CMK (cell line): ENCODE measurements at regions not wholly inside any gene's neighbourhood (a gene's known extent, or its start where the extent isn't known, plus 50 kb on each side); places are given as distances from the start of the nearest gene placed in this dataset.
"Not testable (repeated sequence)": the region's sequence is repeated elsewhere in the genome, so short reads cannot be mapped to it uniquely, and the experiment has no call there.

Source experiments
- DNase-seq: peaks from one replicate; pipeline ENCODE4 v3.0.0-alpha.2; 2010; ENCODE audit warnings: low read depth

- DNase-seq = no peak
Observed at GRCh38 chr2:212777020-212777491, 238.5 kb upstream of the ERBB4 start.

GRCh38 chr2:212773808-212774339, 235.3 kb upstream of the ERBB4 start:
- DNase-seq = no peak

- no peak for DNase-seq
Observed at GRCh38 chr2:212770240-212770639, 231.6 kb upstream of the ERBB4 start.

- no peak for DNase-seq
Observed at GRCh38 chr2:212766921-212767320, 228.3 kb upstream of the ERBB4 start.

- no peak for DNase-seq
Observed at GRCh38 chr2:212752730-212753351, 214.2 kb upstream of the ERBB4 start.

- no peak for DNase-seq
Observed at GRCh38 chr2:212745359-212745758, 206.8 kb upstream of the ERBB4 start.

- DNase-seq = no peak
Observed at GRCh38 chr2:212737392-212738172, 199.0 kb upstream of the ERBB4 start.

- no peak for DNase-seq
Observed at GRCh38 chr2:212736385-212736726, 197.8 kb upstream of the ERBB4 start.

- DNase-seq = no peak
Observed at GRCh38 chr2:212733273-212733672, 194.7 kb upstream of the ERBB4 start.

GRCh38 chr2:212732860-212733259, 194.3 kb upstream of the ERBB4 start:
- no peak for DNase-seq

GRCh38 chr2:212730994-212731393, 192.4 kb upstream of the ERBB4 start:
- DNase-seq = no peak

GRCh38 chr2:212728717-212729116, 190.1 kb upstream of the ERBB4 start:
- DNase-seq = no peak

- DNase-seq = no peak
Observed at GRCh38 chr2:212727751-212728150, 189.1 kb upstream of the ERBB4 start.

- DNase-seq = no peak
Observed at GRCh38 chr2:212726403-212726802, 187.8 kb upstream of the ERBB4 start.

- no peak for DNase-seq
Observed at GRCh38 chr2:212725180-212725579, 186.6 kb upstream of the ERBB4 start.

GRCh38 chr2:212723226-212723625, 184.6 kb upstream of the ERBB4 start:
- no peak for DNase-seq

- DNase-seq = no peak
Observed at GRCh38 chr2:212722046-212722445, 183.4 kb upstream of the ERBB4 start.

- no peak for DNase-seq
Observed at GRCh38 chr2:212721026-212721451, 182.4 kb upstream of the ERBB4 start.

- DNase-seq = not testable (repeated sequence)
Observed at GRCh38 chr2:212715411-212715810, 176.8 kb upstream of the ERBB4 start.

- DNase-seq = no peak
Observed at GRCh38 chr2:212713681-212714080, 175.1 kb upstream of the ERBB4 start.

- DNase-seq = no peak
Observed at GRCh38 chr2:212712991-212713390, 174.4 kb upstream of the ERBB4 start.

- DNase-seq = no peak
Observed at GRCh38 chr2:212712466-212712865, 173.9 kb upstream of the ERBB4 start.

- no peak for DNase-seq
Observed at GRCh38 chr2:212711856-212712255, 173.3 kb upstream of the ERBB4 start.
